T-helper 22 cell (primary cell): ENCODE measurements at regions not wholly inside any gene's neighbourhood (a gene's known extent, or its start where the extent isn't known, plus 50 kb on each side); places are given as distances from the start of the nearest gene placed in this dataset.

ENCODE experiments used
- DNase-seq: peaks from one replicate; pipeline ENCODE4 v3.0.0-alpha.2; 2020; ENCODE audit warnings: low read depth

GRCh38 chr12:67498991-67499390 is 149.6 kb upstream of the DYRK2 start:
- no peak for DNase-seq

DNA sequence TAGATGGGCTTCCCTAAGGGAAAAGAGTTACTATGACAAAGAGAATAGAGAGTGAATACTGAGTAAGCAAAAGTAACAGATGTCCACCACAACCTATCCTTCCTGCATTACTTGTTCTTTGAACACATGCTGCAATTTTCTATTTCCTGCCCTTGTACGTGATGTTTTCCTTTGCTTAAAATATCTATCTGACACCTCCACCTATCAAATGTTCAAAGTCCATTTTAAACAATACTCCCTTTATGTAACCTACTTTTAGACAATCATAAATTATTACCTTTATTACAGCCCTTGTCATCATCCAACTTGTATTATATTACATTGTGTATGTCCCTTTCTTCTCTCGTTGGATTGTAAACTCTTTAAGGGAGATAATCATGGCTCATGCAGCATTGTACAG is 147.2 kb upstream of the DYRK2 start:
- no peak for DNase-seq

DNA sequence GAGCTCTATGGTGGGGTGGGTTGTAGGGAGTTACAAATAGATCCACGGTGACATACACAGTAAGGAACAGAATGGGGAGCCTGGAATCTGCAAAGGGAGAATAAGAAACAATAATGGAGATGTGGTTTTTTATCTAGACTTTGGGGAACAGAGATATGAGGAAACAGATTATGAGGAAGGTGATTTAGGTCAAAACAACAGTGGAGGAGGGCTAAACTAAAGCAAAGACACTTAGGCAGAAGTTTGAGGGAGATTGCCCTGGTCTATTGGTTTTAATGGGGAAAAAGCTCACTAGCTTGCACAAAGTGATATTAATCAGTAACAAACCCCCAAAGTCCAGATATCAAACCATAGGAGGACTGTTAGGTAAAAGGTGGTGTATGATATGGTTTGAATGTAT is 144.5 kb upstream of the DYRK2 start:
- no peak for DNase-seq

DNA sequence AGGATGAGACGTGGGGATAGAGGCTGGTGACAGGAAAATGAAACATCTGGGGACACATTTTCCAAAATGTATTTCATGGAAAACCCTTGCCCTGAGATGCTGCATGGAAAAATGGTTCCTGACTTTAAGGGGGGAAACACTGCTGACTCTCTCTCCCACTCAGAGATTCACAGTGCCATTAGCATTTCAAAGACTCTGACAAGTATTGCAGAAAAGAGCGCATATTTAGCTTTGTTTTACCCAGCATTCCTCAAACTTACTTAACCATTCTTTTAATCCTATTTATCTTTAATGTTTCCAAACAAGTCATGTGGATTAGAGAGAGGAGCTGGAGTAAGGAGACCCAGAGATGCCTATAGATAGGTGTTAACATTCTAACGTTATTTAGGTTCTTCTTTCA is 141.8 kb upstream of the DYRK2 start:
- DNase-seq, result no peak

DNA sequence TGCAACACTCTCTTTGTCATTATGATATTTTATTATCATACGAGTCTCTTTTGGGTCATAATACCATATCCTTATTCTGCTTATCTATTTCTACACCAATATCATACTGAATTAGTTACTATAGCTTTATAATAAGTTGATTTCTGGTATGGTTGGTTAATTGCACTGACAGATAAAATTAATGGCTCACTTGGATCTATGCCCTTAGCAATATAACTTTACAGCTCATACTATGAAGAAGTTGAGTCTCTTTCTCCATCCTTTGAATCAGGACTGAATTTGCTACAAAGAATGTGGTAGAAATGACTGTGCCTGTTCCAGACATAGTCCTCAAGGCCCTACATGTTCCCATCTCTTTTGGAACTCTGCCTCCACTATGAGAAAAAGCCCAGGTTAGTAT is 139.7 kb upstream of the DYRK2 start:
- DNase-seq, result no peak

- no peak for DNase-seq
These were observed 138.7 kb upstream of the DYRK2 start for GRCh38 chr12:67509666-67510386.

DNA sequence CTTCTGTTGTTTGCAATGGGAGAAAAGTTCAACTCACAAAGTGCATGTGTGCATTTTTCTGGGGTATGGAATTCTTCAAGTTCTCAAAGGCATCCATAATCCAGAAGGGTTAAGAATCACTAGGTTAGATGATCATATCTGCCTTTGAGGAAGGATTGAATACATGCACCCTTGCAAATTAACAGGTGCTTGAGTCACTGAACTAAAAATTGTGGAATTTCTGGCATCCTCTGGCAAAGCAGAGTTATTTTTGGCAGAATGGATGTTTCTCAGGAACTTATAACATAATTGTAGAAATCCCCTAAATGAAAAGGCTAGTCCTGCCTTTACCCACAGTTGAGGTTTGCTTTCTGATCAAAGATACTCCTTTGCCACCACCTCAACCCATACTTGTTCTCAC is 136.5 kb upstream of the DYRK2 start:
- DNase-seq, result no peak

GRCh38 chr12:67514502-67514901 is 134.0 kb upstream of the DYRK2 start:
- DNase-seq, result no peak

DNA sequence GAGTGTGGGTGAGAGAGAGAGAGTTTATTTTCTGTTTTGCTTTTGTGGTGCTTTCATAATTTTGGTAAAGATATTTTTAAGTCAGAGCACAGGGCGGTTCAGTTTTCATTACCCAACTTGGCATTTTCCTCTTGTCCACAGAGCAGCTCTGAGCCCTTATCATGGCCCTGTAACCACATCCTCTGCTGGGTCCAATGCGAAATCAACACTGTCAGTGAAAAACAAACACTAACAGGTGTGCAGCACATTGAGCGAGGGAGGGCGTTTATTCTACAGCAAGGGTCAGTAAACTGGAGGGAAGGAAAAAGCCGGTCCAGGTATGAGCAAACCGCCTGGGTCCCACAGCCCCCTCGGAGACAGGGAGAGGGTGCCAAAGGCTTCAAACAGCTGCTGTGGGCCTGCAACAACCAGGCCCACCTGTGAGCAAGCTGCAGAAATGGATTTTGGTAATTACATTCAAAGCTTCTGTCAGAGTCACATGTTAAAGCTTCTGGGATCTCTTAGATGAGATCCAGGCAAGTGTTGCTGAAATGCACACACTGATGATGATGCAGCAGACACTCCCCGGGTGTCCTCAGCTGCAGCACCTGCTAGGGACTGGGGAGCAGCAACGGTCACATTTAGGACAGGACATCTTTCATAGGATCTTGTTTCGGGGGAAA is 132.7 kb upstream of the DYRK2 start:
- peak; percentile 3 for DNase-seq

GRCh38 chr12:67517181-67517887 is 131.2 kb upstream of the DYRK2 start:
- DNase-seq, result no peak

DNA sequence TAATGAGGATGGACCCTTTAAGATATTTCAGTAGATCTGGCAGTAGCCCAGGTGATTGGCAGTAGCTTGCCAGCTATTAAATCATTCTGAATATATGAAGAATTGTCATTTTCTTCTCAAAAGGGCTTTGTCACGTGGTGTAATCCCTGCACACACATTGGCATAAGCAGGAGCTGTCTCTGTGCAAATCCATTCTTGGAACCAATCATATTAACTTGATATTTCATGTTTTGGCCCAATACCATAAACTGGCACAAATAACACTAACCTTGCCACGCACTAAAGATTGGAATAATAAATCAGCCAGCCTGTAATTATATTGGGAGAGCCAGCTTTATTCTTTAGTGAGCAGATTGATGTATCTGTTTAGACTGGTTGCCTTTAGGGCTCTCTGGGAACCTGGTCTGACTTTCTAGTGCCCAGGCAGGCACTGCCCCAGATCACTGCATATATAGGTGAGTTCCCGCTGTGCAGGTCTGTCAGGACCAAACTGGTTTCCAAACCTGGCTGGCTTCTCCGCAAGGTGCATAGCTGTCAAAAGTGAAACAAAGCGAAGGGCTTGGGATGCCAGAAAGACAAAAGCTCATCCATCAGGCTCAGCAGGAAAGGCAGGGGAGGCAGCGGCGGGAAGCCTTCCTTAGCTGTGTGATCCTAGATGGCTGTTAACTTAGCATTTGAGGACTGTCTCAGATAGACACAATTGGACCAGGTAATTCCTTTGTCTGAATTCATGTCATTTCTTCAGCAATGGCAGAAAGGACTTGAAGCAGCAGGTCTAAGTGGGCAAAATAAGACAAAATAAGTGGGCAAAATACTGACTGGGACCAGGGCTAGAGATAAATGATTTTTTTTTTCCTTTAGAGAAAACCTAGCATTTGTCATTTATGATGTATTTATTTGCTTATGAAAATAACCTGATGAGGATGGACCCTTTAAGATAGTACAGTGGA is 128.8 kb upstream of the DYRK2 start:
- no peak for DNase-seq

- no peak for DNase-seq
These were observed 127.9 kb upstream of the DYRK2 start for GRCh38 chr12:67520606-67521005.

- DNase-seq, result no peak
These were observed 126.3 kb upstream of the DYRK2 start for GRCh38 chr12:67522222-67522621.

DNA sequence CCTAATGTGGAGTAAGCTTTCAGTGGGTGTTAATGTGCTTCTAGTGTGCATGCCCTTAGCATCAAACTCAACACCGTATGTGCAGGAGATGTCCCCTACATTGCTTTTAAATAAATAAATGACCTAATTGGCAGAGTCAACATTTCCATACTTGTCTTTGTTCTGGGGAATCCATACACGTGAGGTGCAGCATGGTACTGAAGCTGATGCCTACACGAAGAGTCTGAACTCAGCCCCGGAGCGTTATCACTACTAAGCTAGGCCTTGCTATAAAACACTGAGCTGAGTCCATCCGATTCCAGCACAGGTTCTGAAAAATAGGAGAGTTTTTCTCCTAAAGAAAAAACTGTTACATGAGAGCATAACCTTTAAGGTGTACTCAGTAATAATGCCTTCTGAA is 125.0 kb upstream of the DYRK2 start:
- DNase-seq, result no peak

DNA sequence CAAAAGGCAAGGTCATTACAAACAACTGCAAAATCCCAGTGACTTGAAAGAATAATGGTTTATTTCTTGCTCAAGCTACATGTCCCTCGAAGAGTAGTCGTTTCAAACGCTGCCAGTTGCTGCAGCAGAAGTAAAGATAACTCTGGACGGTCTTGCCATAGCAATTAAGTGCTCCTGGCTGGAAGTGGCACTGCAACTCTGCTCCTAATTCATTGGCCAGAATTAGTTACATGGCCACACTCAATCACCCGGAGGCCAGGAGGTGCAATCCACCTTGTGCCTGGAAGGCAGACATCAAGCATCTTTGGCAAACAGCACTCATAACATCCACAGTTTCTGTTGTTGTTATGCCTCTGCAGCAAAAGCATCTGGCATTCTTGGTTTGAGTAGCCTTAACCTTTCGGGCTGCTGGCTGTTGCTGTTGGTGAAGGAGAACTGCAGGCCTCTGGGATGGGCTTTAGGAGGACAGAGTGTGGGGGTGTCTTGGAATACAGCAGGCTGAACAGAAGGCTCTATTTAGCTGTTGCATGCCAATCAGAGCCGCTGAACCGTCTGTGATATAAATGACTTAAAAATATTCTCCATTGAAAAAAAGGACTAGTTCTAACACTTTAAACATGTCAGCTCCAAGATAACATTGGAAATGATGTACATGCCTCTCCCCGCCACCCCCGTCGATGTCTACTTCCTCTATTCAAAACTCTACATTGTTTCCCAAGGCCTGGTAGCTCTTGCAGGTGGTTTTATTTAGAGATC is 123.5 kb upstream of the DYRK2 start:
- DNase-seq, result no peak

DNA sequence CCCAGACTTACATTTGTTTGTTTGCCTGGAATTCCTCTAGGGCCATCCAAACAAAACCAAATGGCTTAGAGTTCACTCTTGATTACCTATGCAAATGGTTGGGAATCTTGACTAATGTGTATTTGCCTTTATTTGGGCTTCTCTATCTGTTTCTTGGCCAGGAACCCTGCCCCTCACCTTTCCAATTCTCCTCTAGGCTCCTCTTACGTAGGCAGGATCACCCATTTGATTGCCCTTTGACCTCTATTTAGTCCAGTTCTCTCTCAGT is 123.0 kb upstream of the DYRK2 start:
- no peak for DNase-seq

DNA sequence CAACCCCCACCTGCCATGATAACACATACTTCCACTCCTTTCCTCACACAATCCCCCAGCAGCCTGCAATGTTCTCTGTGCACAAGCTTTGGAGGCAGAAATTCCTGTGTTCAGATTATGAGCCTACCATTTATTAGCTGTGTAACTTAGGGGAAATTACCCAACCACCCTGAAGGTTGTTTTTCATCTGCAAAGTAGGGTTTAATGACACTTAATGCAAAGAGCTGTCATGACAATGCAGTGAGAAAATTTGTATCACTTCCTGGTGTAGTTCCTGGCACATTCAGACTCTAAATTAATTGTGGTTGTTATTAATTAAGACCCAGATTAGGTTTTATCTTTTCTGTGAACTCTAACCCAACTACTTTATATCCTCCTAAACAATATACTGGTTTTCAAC is 122.4 kb upstream of the DYRK2 start:
- no peak for DNase-seq

DNA sequence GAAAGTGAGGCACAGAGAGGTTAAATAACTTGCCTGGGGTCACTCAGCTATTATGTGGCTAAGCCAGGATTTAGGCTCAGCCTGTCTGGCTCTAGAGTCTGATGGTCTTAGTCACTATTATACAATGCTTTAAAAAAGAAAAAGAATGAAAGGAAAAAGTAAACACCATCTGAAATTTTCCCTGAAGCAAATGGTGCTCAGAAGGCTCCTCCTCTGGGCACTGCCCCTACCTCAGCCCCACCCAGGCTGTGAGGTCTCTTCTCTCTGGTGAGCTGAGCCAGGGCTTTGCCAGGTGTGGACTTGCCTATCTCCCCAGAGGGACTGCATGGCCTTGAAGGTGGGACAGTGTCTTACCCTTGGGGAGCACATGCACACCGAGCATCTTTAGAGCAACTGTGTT is 117.5 kb upstream of the DYRK2 start:
- DNase-seq, result no peak

- DNase-seq, result no peak
These were observed 117.0 kb upstream of the DYRK2 start for GRCh38 chr12:67531501-67531900.

DNA sequence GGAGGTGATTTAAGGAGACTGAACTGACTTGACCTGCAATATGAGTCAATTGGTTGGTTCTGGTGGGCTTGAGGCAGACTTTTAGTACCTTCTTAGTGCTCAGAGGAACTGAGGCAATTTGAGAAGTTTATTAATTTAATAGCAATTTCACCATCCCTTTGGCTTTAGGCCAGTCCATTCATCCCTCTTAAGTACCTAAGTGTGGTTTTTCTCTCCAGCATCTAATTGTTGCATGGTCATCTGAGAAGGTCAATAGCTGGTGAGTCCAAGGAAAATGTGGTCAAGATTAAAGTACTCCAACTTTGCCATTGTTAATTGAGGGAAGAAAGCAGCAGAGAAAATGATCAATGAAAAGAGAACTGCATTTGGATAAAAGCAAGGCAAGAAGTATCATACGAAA is 115.4 kb upstream of the DYRK2 start:
- no peak for DNase-seq

GRCh38 chr12:67534046-67534445 is 114.5 kb upstream of the DYRK2 start:
- no peak for DNase-seq

DNA sequence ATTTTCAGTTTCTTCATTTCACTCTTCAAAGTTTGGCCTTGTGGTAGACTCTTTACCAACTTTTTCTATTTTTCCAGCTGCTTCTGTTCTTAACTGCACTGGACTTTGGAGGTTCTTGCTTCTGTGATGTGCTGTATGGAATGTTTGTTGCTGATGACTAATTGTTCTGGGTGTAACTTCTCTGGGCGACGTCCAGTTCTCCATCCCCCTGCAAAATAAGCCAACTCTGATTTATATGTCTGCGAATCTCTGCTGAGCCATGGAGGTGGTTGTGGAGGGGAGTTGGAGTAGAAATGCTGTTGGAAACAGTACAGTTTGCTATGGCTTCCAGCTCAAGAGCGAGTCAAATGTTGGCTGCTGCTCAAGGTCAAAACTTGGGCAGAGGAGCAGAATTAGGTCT is 113.9 kb upstream of the DYRK2 start:
- DNase-seq, result no peak
